ENCODE measurements at regions not wholly inside any gene's neighbourhood (a gene's known extent, or its start where the extent isn't known, plus 50 kb on each side); places are given as distances from the start of the nearest gene placed in this dataset.
"Not testable (repeated sequence)": the region's sequence is repeated elsewhere in the genome, so short reads cannot be mapped to it uniquely, and the experiment has no call there.

- intact Hi-C loops (cut with micrococcal nuclease): no loop called here
- peaks cover 5% of the 10 kb centered on the region for H3K27me3 ChIP-seq (ENCODE audit: low read depth)
- no peak overlapping the region for H3K4me3 ChIP-seq
- no peak overlapping the region for H3K27ac ChIP-seq (replicated peaks)
- DNase-seq: no peak
- peaks cover 1% of the 10 kb centered on the region for H3K9me3 ChIP-seq (replicated peaks)
- H3K4me1 ChIP-seq: no peaks in the 10 kb centered on the region
- no peak for TF ChIP-seq CTCF (IDR thresholded peaks at IDR 0.05; ENCODE audit: borderline replicate concordance)
- H3K36me3 ChIP-seq: no peaks in the 10 kb centered on the region
These were observed 271.5 kb upstream of the TMC3 start for GRCh38 chr15:81645470-81645869.

- Histone ChIP-seq H3K4me1 (no peaks in the 10 kb centered on the region), H3K4me3 (no peak overlapping the region), H3K27me3 (ENCODE audit: low read depth) (peaks cover 10% of the 10 kb centered on the region), H3K27ac (replicated peaks) (no peak overlapping the region), H3K9me3 (replicated peaks) (peaks cover 7% of the 10 kb centered on the region), H3K36me3 (no peaks in the 10 kb centered on the region)
- DNase-seq: no peak
- intact Hi-C loops (cut with micrococcal nuclease): no loop called here
- TF ChIP-seq CTCF (IDR thresholded peaks at IDR 0.05; ENCODE audit: borderline replicate concordance): no peak
These were observed 269.8 kb upstream of the TMC3 start for GRCh38 chr15:81643771-81644170.

- Histone ChIP-seq H3K9me3 (replicated peaks) (peaks cover 7% of the 10 kb centered on the region), H3K27ac (replicated peaks) (no peak overlapping the region), H3K4me1 (no peaks in the 10 kb centered on the region)
These were observed 268.5 kb upstream of the TMC3 start for GRCh38 chr15:81642451-81642990.

GRCh38 chr15:81636064-81636463 lies 262.1 kb upstream of the TMC3 start:
- H3K27me3 ChIP-seq (ENCODE audit: low read depth); H3K27ac ChIP-seq (replicated peaks); H3K4me1 ChIP-seq; H3K4me3 ChIP-seq; intact Hi-C loops (cut with micrococcal nuclease); DNase-seq; H3K36me3 ChIP-seq: not testable (repeated sequence)
- peaks cover 13% of the 10 kb centered on the region for H3K9me3 ChIP-seq (replicated peaks)

More at GRCh38 chr15:81642451-81642990, 268.5 kb upstream of the TMC3 start:
- Histone ChIP-seq H3K4me3 (no peak overlapping the region), H3K27me3 (ENCODE audit: low read depth) (peaks cover 10% of the 10 kb centered on the region), H3K36me3 (no peaks in the 10 kb centered on the region)
- TF ChIP-seq CTCF (IDR thresholded peaks at IDR 0.05; ENCODE audit: borderline replicate concordance): no peak
- no peak for DNase-seq
- intact Hi-C loops (cut with micrococcal nuclease): no loop called here

GRCh38 chr15:81633889-81634288 lies 259.9 kb upstream of the TMC3 start:
- H3K27ac ChIP-seq (replicated peaks): no peak overlapping the region
- H3K27me3 ChIP-seq (ENCODE audit: low read depth): no peaks in the 10 kb centered on the region
- intact Hi-C loops (cut with micrococcal nuclease): no loop called here
- DNase-seq: no peak
- no peak overlapping the region for H3K4me3 ChIP-seq
- peaks cover 7% of the 10 kb centered on the region for H3K9me3 ChIP-seq (replicated peaks)
- H3K4me1 ChIP-seq: no peaks in the 10 kb centered on the region
- TF ChIP-seq CTCF (IDR thresholded peaks at IDR 0.05; ENCODE audit: borderline replicate concordance): no peak
- H3K36me3 ChIP-seq: no peaks in the 10 kb centered on the region

- H3K36me3 ChIP-seq: no peaks in the 10 kb centered on the region
- H3K4me1 ChIP-seq: no peaks in the 10 kb centered on the region
- no peak for DNase-seq
- H3K4me3 ChIP-seq: no peak overlapping the region
- peaks cover 18% of the 10 kb centered on the region for H3K9me3 ChIP-seq (replicated peaks)
- no peak overlapping the region for H3K27ac ChIP-seq (replicated peaks)
- TF ChIP-seq CTCF (IDR thresholded peaks at IDR 0.05; ENCODE audit: borderline replicate concordance): no peak
- intact Hi-C loops (cut with micrococcal nuclease): no loop called here
- peaks cover 12% of the 10 kb centered on the region for H3K27me3 ChIP-seq (ENCODE audit: low read depth)
These were observed 251.9 kb upstream of the TMC3 start for GRCh38 chr15:81625896-81626295.
